ENCODE measurements at regions not wholly inside any gene's neighbourhood (a gene's known extent, or its start where the extent isn't known, plus 50 kb on each side); places are given as distances from the start of the nearest gene placed in this dataset.
"Not testable (repeated sequence)": the region's sequence is repeated elsewhere in the genome, so short reads cannot be mapped to it uniquely, and the experiment has no call there.

- no peak for DNase-seq (ENCODE audit: low read depth in 1 of 2, low spot score in 1 of 2)
Measured at GRCh38 chr14:22118899-22119477, 445.4 kb upstream of the OR4E1 start.

GRCh38 chr14:22113401-22113800, 439.8 kb upstream of the OR4E1 start:
- no peak for DNase-seq (ENCODE audit: low read depth in 1 of 2, low spot score in 1 of 2)

GRCh38 chr14:22112004-22112403, 438.4 kb upstream of the OR4E1 start:
- peak in 1 of 2 donors; percentile 15 for DNase-seq (ENCODE audit: low read depth in 1 of 2, low spot score in 1 of 2)

DNA sequence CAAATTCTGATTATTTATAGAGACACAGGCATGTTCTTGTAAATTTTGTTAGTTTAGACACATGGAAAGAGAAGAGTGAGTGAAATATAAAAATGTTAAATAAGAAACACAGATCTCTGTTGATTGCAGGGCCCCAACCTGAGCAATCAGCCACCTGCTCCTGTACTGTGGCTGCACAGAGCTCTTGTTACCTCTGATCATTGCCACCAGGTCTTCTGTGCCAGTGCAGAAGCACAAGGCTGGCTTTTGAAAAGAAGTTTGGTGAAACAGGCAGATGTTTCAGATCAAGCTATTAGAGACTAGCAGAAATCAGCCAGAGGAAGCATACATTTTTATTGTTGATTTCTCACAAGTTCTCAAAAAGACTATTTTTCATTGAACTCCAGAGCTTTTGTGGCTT, 434.1 kb upstream of the OR4E1 start:
- DNase-seq (ENCODE audit: low read depth in 1 of 2, low spot score in 1 of 2) = no peak

GRCh38 chr14:22106700-22107697, 433.4 kb upstream of the OR4E1 start:
- DNase-seq (ENCODE audit: low read depth in 1 of 2, low spot score in 1 of 2) = no peak

- DNase-seq (ENCODE audit: low read depth in 1 of 2, low spot score in 1 of 2) = no peak
Measured at GRCh38 chr14:22105624-22106006, 432.0 kb upstream of the OR4E1 start.

DNA sequence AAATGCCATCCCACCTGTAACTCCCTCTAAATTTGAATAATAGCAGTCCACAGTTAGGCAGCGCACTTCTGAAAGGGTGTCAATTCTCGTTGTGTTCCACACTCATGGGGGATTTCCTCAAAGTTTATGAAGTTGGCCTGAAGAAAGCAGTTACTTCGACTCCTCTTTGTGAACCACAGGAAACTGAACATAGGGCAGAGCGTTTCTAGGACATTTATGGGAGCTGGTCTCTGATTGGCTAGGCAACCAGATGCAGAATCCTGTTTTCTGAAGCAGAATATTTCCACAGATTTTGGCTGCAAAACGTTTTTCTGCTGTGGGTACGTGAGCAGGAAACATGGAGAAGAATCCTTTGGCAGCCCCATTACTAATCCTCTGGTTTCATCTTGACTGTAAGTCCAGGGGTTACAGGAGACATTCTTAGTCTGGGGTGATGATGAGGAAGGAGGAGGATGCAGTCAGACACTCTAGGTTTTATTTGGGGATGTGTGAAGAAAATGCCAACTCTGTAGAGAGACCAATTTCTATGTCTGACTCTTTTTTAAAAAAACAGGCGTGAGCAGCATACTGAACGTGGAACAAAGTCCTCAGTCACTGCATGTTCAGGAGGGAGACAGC, 431.5 kb upstream of the OR4E1 start:
- no peak for DNase-seq (ENCODE audit: low read depth in 1 of 2, low spot score in 1 of 2)

DNA sequence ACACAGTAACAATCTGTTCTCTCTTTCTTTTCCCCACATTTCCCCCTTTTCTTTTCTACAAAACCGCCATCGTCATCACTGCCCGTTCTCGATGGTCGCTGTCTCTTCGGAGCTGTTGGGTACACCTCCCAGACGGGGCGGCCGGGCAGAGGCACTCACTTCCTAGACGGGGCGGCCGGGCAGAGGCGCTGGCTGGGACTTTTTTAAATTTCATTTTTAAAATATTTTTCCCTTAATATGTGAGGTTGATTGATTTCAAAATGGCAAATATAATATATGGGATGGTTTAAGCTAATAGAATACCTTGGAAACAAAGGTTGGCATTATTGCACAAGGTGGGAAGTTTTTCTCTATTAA, 427.1 kb upstream of the OR4E1 start:
- not testable (repeated sequence) for DNase-seq (ENCODE audit: low read depth in 1 of 2, low spot score in 1 of 2)

DNA sequence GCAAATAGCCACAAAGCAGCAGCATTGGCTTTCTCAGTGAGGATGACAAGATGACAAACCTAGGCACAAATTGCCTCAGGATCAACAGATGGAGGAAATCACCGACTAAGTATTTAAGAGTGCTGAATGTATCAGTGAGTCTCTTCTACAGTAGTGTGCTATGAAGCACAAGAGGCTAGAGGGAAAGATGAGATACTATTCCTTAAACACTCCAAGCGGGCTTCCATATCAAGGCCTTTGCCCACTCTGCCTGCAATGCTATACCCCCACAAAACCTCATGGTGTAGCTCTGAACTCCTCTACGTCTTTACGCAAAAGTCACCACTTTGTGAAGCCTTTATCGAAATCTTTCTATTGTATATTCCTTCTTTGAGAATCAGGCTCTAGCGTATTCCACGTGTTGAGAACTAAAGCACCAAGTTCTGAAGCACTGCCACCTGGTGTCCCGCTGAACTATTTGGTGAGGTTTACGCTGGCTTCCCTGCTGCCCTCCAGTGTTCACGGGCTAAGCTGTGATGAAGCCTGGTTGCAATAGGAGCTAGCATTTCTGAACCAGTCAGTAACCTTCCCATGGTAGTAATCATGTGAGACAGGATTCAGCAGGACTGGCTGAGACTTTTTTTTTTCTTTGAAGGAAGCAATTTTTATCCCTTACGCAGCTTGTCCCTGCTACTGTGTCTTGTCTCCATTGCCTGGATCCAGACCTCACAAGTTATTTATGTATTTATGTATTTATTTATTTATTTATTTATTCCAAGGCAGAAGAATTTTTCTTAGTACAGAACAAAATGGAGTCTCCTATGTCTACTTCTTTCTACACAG, 426.5 kb upstream of the OR4E1 start:
- peak in 1 of 2 donors; percentile 28 for DNase-seq (ENCODE audit: low read depth in 1 of 2, low spot score in 1 of 2)

- no peak for DNase-seq (ENCODE audit: low read depth in 1 of 2, low spot score in 1 of 2)
Measured at GRCh38 chr14:22098435-22098834, 424.8 kb upstream of the OR4E1 start.

DNA sequence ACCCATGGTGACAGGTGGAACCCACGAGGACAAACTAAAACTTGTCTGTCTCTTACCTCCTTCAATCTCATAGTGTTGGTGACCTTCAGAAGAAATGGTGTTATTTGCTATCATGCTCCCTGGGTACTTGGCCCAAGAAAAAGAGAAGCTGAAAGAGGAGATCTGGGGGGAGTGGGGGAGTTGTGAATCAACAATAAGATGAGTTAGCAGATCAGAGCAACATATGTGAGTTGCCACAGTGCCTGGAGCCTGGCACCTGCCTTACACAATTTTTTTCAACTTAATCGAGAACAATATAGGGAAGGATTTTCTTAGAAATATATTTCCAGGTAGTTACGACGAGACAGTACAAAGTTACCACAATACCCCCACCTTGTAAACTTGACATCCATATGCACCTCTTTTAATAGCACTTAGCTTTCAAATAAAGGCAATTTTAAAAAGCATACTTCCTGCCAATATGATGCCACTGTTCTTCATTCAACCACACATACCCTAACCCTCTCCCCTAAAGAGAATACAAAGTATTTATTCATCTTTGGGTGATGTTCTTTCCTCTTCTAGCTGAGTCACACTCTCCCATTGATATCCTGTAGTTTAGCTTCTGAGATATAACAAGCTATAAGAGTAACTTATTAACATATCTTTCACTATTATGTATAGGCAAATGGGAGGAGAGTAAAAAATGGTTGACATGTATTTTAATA, 424.1 kb upstream of the OR4E1 start:
- no peak for DNase-seq (ENCODE audit: low read depth in 1 of 2, low spot score in 1 of 2)

GRCh38 chr14:22097072-22097471, 423.5 kb upstream of the OR4E1 start:
- DNase-seq (ENCODE audit: low read depth in 1 of 2, low spot score in 1 of 2) = no peak

- no peak for DNase-seq (ENCODE audit: low read depth in 1 of 2, low spot score in 1 of 2)
Measured at GRCh38 chr14:22096514-22096895, 422.9 kb upstream of the OR4E1 start.

- DNase-seq (ENCODE audit: low read depth in 1 of 2, low spot score in 1 of 2) = no peak
Measured at GRCh38 chr14:22095860-22096513, 422.4 kb upstream of the OR4E1 start.

- no peak for DNase-seq (ENCODE audit: low read depth in 1 of 2, low spot score in 1 of 2)
Measured at GRCh38 chr14:22089940-22090339, 416.3 kb upstream of the OR4E1 start.

DNA sequence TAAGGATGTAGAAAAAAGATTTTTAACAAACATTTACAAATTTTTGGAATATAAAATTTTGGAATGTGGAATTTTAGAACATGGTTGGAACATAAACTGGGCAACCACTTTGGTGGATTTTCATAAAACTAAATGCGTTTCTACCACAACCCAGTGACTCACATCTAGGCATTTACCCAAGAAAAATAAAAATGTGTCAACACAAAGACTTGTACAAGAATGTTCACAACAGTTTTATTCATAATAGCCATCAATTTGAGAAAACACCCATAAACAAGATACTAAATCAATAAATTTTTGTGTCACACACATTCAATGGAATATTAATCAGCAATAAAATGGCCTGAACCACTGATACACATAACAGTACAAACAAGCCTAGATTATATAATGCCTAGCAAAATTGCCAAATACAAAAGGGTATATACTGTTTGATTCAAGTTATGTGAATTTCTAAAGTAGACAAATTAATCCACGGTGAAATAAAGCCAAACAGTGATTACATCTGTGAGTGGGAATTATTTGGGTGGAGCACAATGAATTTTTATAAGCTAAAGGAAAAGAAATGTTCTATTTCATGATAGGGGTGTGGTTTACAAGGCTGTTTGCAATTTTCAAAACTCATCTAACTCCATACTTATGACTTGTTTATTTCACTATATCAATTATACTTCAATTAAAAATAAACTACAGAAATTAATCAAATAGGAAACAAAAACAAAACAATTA, 415.2 kb upstream of the OR4E1 start:
- no peak for DNase-seq (ENCODE audit: low read depth in 1 of 2, low spot score in 1 of 2)

- no peak for DNase-seq (ENCODE audit: low read depth in 1 of 2, low spot score in 1 of 2)
Measured at GRCh38 chr14:22086131-22086530, 412.5 kb upstream of the OR4E1 start.

- no peak for DNase-seq (ENCODE audit: low read depth in 1 of 2, low spot score in 1 of 2)
Measured at GRCh38 chr14:22084393-22085281, 411.0 kb upstream of the OR4E1 start.

DNA sequence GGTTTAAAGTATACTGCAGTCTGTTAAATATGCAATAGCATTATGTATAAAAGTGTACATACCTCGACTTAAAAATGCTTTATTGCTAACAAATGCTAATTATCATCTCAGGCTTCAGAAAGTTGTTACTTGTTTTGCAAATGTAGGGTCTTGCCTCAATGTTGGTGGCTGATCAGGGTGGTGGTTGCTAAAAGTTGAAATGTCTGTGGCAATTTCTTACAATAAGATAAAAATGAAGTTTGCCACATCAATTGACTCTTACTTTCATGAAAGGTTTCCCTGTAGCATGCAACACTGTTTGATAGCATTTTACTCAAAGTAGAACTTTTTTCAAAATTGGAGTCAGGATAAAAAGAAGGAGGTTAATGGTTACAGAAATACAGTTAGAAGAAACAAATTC, 407.7 kb upstream of the OR4E1 start:
- no peak for DNase-seq (ENCODE audit: low read depth in 1 of 2, low spot score in 1 of 2)
